ENCODE measurements at regions not wholly inside any gene's neighbourhood (a gene's known extent, or its start where the extent isn't known, plus 50 kb on each side); places are given as distances from the start of the nearest gene placed in this dataset.

- 93% methylated on average over 4 of the region's 4 CpGs for WGBS (ENCODE audit: missing lambda C conversion rate)
- FAIRE-seq (no peak), DNase-seq (ENCODE audit: low read depth in 1 of 2, low spot score in 1 of 2) (no peak), ATAC-seq (no peak)
- Histone ChIP-seq H3K4me2 (no peak overlapping the region), H3K27ac (no peak overlapping the region), H3K4me3 (no peak overlapping the region), H3K4me1 (no peaks in the 10 kb centered on the region), H3K9me3 (no peaks in the 10 kb centered on the region)
- POLR2A ChIA-PET: no interaction called here
- TF ChIP-seq CBX2 (IDR thresholded peaks at IDR 0.05; ENCODE audit: borderline replicate concordance, low read depth) (no peak), HES2 (IDR thresholded peaks at IDR 0.05) (no peak), CBX8 (IDR thresholded peaks at IDR 0.05) (no peak), POLR2A (IDR thresholded peaks at IDR 0.05; ENCODE audit: low read length) (no peak), NFE2L2 (conservative IDR thresholded peaks at IDR 0.05; ENCODE audit: low read length) (no peak), EP300 (IDR thresholded peaks at IDR 0.05) (no peak), KDM1A (IDR thresholded peaks at IDR 0.05; ENCODE audit: low read depth) (no peak), HOXA7 (CRISPR knock-in tag; IDR thresholded peaks at IDR 0.05) (no peak), HDAC2 (IDR thresholded peaks at IDR 0.05) (no peak), JUNB (IDR thresholded peaks at IDR 0.05) (no peak), CHD4 (IDR thresholded peaks at IDR 0.05; ENCODE audit: borderline replicate concordance) (no peak), EHF (CRISPR knock-in tag; IDR thresholded peaks at IDR 0.05) (no peak), POLR2AphosphoS2 (conservative IDR thresholded peaks at IDR 0.05; ENCODE audit: low read length) (no peak), FOSL2 (IDR thresholded peaks at IDR 0.05) (no peak), FOSL2 (CRISPR knock-in tag; IDR thresholded peaks at IDR 0.05) (no peak), ELK1 (IDR thresholded peaks at IDR 0.05; ENCODE audit: low read depth, low read length) (no peak), BHLHE40 (IDR thresholded peaks at IDR 0.05; ENCODE audit: low read depth, low read length) (no peak)
- TF ChIP-seq, protein P1, sequence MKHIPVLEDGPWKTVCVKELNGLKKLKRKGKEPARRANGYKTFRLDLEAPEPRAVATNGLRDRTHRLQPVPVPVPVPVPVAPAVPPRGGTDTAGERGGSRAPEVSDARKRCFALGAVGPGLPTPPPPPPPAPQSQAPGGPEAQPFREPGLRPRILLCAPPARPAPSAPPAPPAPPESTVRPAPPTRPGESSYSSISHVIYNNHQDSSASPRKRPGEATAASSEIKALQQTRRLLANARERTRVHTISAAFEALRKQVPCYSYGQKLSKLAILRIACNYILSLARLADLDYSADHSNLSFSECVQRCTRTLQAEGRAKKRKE (CRISPR knock-in tag; IDR thresholded peaks at IDR 0.05; ENCODE audit: low read depth): no peak
- CTCF ChIA-PET: interaction anchor here (1.0 to 2.5 kb wide), 2 partner anchors 82 to 321 kb away, joined by 3 to 7 read pairs; no protein-coding TSS in a partner anchor
Measured at GRCh38 chr10:94238006-94238617, 124.6 kb downstream of the NOC3L start.

DNA sequence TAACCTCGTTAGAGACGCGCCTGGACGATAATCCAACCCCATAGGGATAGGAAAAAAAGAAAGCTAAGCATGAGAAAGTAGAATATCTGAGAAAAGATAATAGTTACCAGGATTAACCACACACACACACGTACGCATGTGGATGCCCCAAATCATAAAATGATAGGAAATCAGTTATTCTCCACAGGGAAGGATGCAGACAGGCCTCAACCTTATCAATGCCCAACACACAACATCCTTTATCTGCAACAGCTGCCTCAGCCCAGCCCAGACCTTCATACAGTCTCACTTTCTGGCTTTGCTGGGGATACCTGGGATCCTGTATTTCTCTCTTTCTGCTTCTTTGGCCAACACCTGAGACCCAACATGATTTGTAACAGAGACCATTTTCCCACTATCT is 123.0 kb downstream of the NOC3L start:
- H3K4me3 ChIP-seq: no peak overlapping the region
- ATAC-seq: no peak
- CTCF ChIA-PET: interaction anchor here (1.3 to 2.5 kb wide), 2 partner anchors 14 to 323 kb away, joined by 5 to 7 read pairs; no protein-coding TSS in a partner anchor
- H3K4me2 ChIP-seq: no peak overlapping the region
- H3K4me1 ChIP-seq: no peaks in the 10 kb centered on the region
- DNase-seq (ENCODE audit: low read depth in 1 of 2, low spot score in 1 of 2): no peak
- POLR2A ChIA-PET: no interaction called here
- no peaks in the 10 kb centered on the region for H3K9me3 ChIP-seq
- no peak overlapping the region for H3K27ac ChIP-seq
- WGBS (ENCODE audit: missing lambda C conversion rate): 99% methylated on average over 6 of the region's 6 CpGs
- no peak for TF ChIP-seq RARB (CRISPR knock-in tag; IDR thresholded peaks at IDR 0.05)
- no peak for TF ChIP-seq CEBPB (IDR thresholded peaks at IDR 0.05)
- TF ChIP-seq ELK1 (IDR thresholded peaks at IDR 0.05; ENCODE audit: low read depth, low read length): no peak
- TF ChIP-seq BHLHE40 (IDR thresholded peaks at IDR 0.05; ENCODE audit: low read depth, low read length): no peak
- TF ChIP-seq MAFK (IDR thresholded peaks at IDR 0.05; ENCODE audit: partially characterized antibody): no peak
- no peak for FAIRE-seq

- H3K4me3 ChIP-seq: no peak overlapping the region
- 87% methylated on average over 5 of the region's 5 CpGs for whole genome bisulfite sequencing (ENCODE audit: missing lambda C conversion rate)
- ChIA-PET POLR2A (no interaction called here), CTCF (interaction anchor here (1.0 to 2.5 kb wide), 3 partner anchors 15 to 324 kb away, joined by 3 to 7 read pairs (median 5); no protein-coding TSS in a partner anchor)
- H3K4me1 ChIP-seq: no peaks in the 10 kb centered on the region
- H3K4me2 ChIP-seq: no peak overlapping the region
- H3K27ac ChIP-seq: no peak overlapping the region
- ATAC-seq (no peak), FAIRE-seq (no peak), DNase-seq (ENCODE audit: low read depth in 1 of 2, low spot score in 1 of 2) (no peak)
- no peaks in the 10 kb centered on the region for H3K9me3 ChIP-seq
- TF ChIP-seq HMGXB4 (CRISPR knock-in tag; IDR thresholded peaks at IDR 0.05; ENCODE audit: borderline replicate concordance) (no peak), ELK1 (IDR thresholded peaks at IDR 0.05; ENCODE audit: low read depth, low read length) (no peak), NR3C1 (IDR thresholded peaks at IDR 0.05) (no peak), FOXS1 (CRISPR knock-in tag; IDR thresholded peaks at IDR 0.05) (no peak), KDM5A (IDR thresholded peaks at IDR 0.05) (no peak)
- TF ChIP-seq, protein P2, sequence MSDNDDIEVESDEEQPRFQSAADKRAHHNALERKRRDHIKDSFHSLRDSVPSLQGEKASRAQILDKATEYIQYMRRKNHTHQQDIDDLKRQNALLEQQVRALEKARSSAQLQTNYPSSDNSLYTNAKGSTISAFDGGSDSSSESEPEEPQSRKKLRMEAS (IDR thresholded peaks at IDR 0.05): no peak
Measured at GRCh38 chr10:94240491-94240890, 122.2 kb downstream of the NOC3L start.

Data from A549 (cell line).